Ovary (tissue), 7 donors: ENCODE measurements at regions not wholly inside any gene's neighbourhood (a gene's known extent, or its start where the extent isn't known, plus 50 kb on each side); places are given as distances from the start of the nearest gene placed in this dataset.

Experiments
- DNase-seq, 5 donors: peaks; one replicate each; pipeline ENCODE4 v3.0.0-alpha.2; 2019 to 2020
- H3K27ac ChIP-seq, 2 donors: fragments of 200-600 bp; one replicate each; pipeline versions ENCODE4 v1.5.1 to v1.8.0; 2019 to 2022
- H3K27me3 ChIP-seq: fragments of 200-600 bp; one replicate; pipeline ENCODE4 v1.8.0; 2022
- H3K36me3 ChIP-seq: fragments of 200-600 bp; sonication (generic); one replicate; pipeline ENCODE4 v1.5.1; 2019
- H3K4me1 ChIP-seq: one replicate; pipeline ENCODE4 v1.8.1; 2013; ENCODE audit warnings: mild to moderate bottlenecking, moderate library complexity; ENCODE audit not compliant: insufficient read depth
- H3K4me3 ChIP-seq: fragments of 200-600 bp; sonication (generic); one replicate; pipeline ENCODE4 v1.5.1; 2017
- H3K9me3 ChIP-seq, 2 donors: fragments of 200-600 bp in 1 of 2; sonication (generic) in 1 of 2; one replicate each; pipeline versions ENCODE4 v1.5.1 to v1.8.1; 2013 to 2019; ENCODE audit warnings: mild to moderate bottlenecking in 1 of 2, moderate library complexity in 1 of 2
- CTCF ChIP-seq, 3 donors: fragments of 450-650 bp in 2 of 3; fragments of 200-600 bp in 1 of 3; IDR thresholded peaks; one replicate each; pipeline versions ENCODE4 v1.5.1 to v1.8.0; 2016 to 2022; ENCODE audit warnings: antibody characterized with exemption in 3 of 3, mild to moderate bottlenecking in 1 of 3
- EP300 ChIP-seq: sonication (generic); formaldehyde crosslinking; IDR thresholded peaks from one replicate; pipeline ENCODE4 v1.6.1; 2017; ENCODE audit warnings: antibody characterized with exemption
- POLR2A ChIP-seq: fragments of 450-650 bp; IDR thresholded peaks from one replicate; pipeline ENCODE4 v1.6.1; 2017; ENCODE audit warnings: antibody characterized with exemption, mild to moderate bottlenecking, moderate library complexity
- WGBS, 3 donors: extraction: QIAGEN DNeasy Blood & Tissue Kit in 1 of 3; methylation state at CpG; one replicate each; pipeline versions ENCODE4 v1.1.5 to v1.1.7; 2013 to 2017; 5-methylcytosine and 5-hydroxymethylcytosine counted together
- intact Hi-C, 4 donors: fragments of 100-400 bp; cut with DNase I; formaldehyde crosslinking; loops; one replicate each; pipeline versions ENCODE4 v1.11.0 to v1.15.1; 2022 to 2023
- donor health status: DM: no; HTN: no; CAD: no; lungs with moderate emphysema.
- donor health status: DM: no; HTN: no; CAD: no.
- donor health status: Bipolar disorder and iron deficiency.
- donor health status: DM: no; HTN: no; CAD: no.
- donor health status: DM: yes; HTN: yes; CAD: no.

DNA sequence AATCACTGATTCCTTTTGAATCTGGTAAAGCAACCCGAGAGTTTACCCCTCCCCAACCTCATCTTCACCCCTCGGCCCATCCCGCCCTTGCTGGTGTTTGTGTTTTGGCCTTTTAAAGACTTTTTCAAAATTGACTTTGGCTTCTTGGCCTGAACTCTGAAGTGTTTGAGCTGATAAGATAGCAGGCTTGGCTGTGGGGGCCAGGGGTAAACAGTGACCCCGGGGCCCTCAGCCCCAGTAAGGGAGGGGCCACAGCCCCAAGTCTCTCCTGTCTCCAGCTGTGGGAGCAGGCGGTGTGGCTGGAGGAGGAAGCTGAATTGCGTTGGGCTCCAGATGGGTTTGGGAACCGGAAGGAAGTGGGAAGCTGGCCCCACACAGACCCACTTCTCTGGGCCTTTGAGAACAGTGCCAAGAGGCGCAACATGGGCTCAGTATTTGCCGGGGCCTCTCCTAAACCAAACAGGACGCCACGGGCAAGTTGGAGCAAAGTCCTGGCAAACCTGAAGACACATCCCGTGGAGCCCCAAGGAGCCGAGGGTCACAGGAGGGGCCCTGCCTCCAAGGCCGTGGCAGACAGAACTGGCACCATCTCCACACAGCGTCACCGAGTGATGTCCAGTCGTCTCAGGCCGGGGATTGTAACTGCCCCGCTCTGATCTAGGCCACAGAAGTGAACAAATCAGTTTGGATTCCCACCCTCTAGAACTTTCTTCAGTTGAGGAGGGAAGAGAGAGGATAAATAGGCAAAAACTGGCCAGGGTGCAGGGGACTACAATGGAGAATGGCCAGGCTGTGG, 54.3 kb upstream of the PTPN1 start:
- H3K36me3 ChIP-seq: no peaks in the 10 kb centered on the region
- no peaks in the 10 kb centered on the region for H3K27me3 ChIP-seq
- H3K27ac ChIP-seq: no peak overlapping the region
- TF ChIP-seq CTCF (IDR thresholded peaks at IDR 0.05) (no peak), POLR2A (no peak), EP300 (no peak)
- DNase-seq: no peak
- WGBS, 3 donors: 65 to 78% (median 73%) methylated on average over 19 of the region's 19 CpGs
- H3K4me3 ChIP-seq: no peak overlapping the region
- H3K9me3 ChIP-seq: no peaks in the 10 kb centered on the region
- intact Hi-C loops: loop anchor here in 1 of 4 donors (10.0 kb wide), 1 partner anchor 141 kb away; no protein-coding TSS in a partner anchor
- peaks cover 8% of the 10 kb centered on the region for H3K4me1 ChIP-seq

DNA sequence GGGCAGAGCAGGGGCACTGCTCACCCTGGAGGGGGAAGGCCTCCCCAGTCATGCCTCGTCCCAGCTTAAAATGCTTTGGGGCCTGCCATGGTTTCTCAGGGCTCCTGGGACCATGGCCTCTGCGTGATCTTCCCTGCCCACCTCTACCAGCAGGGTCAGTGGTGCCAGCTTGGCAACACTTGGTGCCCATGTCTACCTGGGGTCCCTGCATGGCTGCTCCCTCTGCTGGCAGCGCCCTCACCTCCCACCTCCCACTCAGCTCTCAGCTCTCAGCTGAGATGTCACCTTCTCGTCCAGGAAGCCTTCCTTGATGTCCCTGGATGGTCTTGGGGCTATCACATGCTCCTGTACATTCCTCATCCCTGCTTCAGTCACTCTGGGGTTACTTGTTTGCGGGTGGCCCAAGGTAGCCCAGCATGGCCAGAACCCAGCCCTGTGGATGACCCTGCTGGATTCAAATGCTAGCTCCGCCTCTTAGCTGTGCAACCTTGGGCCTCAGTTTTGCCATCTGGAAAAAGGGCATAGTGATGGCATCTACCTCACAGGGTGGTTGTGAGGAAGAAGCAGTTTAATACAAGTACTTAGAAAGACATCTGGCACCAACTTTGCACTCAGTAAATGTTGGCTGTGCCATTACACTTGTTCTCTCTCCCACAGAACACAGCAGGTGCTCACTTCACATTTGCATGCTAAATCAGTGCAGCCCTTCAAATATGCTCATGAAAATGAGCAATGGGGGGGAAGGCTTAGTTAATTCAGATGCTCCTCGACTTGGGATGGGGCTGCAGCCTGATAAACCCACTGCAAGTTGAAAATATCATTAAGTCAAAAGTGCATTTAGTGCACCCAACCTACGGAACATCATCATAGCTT, 53.5 kb upstream of the PTPN1 start:
- peaks cover 3% of the 10 kb centered on the region for H3K4me1 ChIP-seq
- no peak for TF ChIP-seq EP300
- no peak for TF ChIP-seq POLR2A
- TF ChIP-seq CTCF (IDR thresholded peaks at IDR 0.05): no peak
- no peak overlapping the region for H3K4me3 ChIP-seq
- 85 to 90% (median 90%) methylated on average over 8 of the region's 8 CpGs for WGBS, 3 donors
- no peak for DNase-seq
- H3K27ac ChIP-seq: no peak overlapping the region
- no peaks in the 10 kb centered on the region for H3K9me3 ChIP-seq
- no peaks in the 10 kb centered on the region for H3K27me3 ChIP-seq
- H3K36me3 ChIP-seq: no peaks in the 10 kb centered on the region
- intact Hi-C loops: loop anchor here in 1 of 4 donors (10.0 kb wide), 1 partner anchor 142 kb away; no protein-coding TSS in a partner anchor

DNA sequence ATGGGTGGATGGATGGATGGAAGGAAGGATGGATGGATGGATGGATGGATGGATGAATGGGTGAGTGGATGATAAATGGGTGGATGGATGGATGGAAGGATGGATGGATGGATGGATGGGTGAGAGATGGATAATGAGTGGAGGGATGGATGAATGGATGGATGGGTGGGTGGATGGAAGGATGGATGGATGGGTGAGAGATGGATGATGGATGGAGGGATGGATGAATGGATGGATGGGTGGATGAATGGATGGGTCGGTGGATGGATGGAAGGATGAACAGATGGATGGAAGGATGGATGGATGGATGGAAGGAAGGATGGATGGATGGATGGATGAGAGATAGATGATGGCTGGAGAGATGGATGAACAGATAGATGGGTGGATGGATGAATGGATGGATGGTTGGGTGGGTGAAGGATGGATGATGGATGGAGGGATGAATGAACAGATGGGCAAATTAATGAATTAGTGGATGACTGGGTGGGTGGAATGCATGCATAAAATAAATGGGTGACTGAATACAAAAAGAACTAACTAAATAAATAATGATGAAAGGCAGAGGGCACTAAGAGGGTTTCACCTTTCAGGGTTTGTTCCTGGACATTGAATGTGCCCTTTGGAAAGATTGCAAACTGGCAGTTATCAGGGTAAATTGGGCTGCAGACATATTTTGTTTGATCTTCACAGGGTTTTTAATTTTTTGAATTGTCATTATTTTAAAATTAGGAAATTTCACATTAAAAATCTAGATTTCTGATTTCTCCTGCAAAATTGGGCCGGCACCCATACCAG, 50.9 kb upstream of the PTPN1 start:
- H3K4me1 ChIP-seq: peaks cover 5% of the 10 kb centered on the region
- no peaks in the 10 kb centered on the region for H3K27me3 ChIP-seq
- 96 to 99% (median 97%) methylated on average over 2 of the region's 2 CpGs for WGBS, 3 donors
- H3K4me3 ChIP-seq: no peak overlapping the region
- intact Hi-C loops: loop anchor here in 1 of 4 donors (10.0 kb wide), 1 partner anchor 145 kb away; no protein-coding TSS in a partner anchor
- no peak for DNase-seq
- no peak for TF ChIP-seq CTCF (IDR thresholded peaks at IDR 0.05)
- TF ChIP-seq EP300: no peak
- no peak for TF ChIP-seq POLR2A
- H3K9me3 ChIP-seq: no peaks in the 10 kb centered on the region
- no peaks in the 10 kb centered on the region for H3K36me3 ChIP-seq
- H3K27ac ChIP-seq: no peak overlapping the region

GRCh38 chr20:50460115-50460607, 50.0 kb upstream of the PTPN1 start:
- Histone ChIP-seq H3K4me3 (no peak overlapping the region), H3K27ac (no peak overlapping the region)

More at GRCh38 chr20:50460115-50460607, 50.0 kb upstream of the PTPN1 start:
- TF ChIP-seq CTCF (IDR thresholded peaks at IDR 0.05): no peak
- TF ChIP-seq POLR2A: no peak
- no peak for TF ChIP-seq EP300
- intact Hi-C loops: loop anchor here (2.0 to 10.0 kb wide), 7 partner anchors 78 to 475 kb away; partner anchors contain the start of genes CEBPB (in 1 of the 4) and SNAI1 (in 1 of the 4)
- H3K27me3 ChIP-seq: no peaks in the 10 kb centered on the region
- H3K4me1 ChIP-seq: peaks cover 5% of the 10 kb centered on the region
- H3K9me3 ChIP-seq: no peaks in the 10 kb centered on the region
- H3K36me3 ChIP-seq: no peaks in the 10 kb centered on the region
- DNase-seq: no peak
- WGBS, 3 donors: 67 to 71% (median 69%) methylated on average over 9 of the region's 9 CpGs
